Smooth muscle cell (in vitro differentiated cells): ENCODE measurements at regions not wholly inside any gene's neighbourhood (a gene's known extent, or its start where the extent isn't known, plus 50 kb on each side); places are given as distances from the start of the nearest gene placed in this dataset.

Experiments used
- DNase-seq: peaks from one replicate; lab custom pipeline; 2025; ENCODE audit not compliant: unreplicated experiment; lab: John Stamatoyannopoulos, UW
- H2AFZ ChIP-seq: fragments of 200-600 bp; sonication (generic); 2 replicates; pipeline ENCODE4 v1.6.0; 2016; ENCODE audit warnings: antibody characterized with exemption, low read depth, mild to moderate bottlenecking
- H3F3A ChIP-seq: fragments of 200-600 bp; sonication (generic); 2 replicates; pipeline ENCODE4 v1.6.0; 2017; ENCODE audit warnings: antibody characterized with exemption, low read depth
- H3K27ac ChIP-seq: fragments of 200-600 bp; sonication (generic); 2 replicates; pipeline ENCODE4 v1.5.1; 2016; ENCODE audit warnings: low read depth, mild to moderate bottlenecking
- H3K27me3 ChIP-seq: fragments of 200-600 bp; sonication (generic); 2 replicates; pipeline ENCODE4 v1.6.1; 2016; ENCODE audit warnings: low read depth, mild to moderate bottlenecking
- H3K36me3 ChIP-seq: fragments of 200-600 bp; sonication (generic); 2 replicates; pipeline ENCODE4 v1.5.1; 2016; ENCODE audit warnings: low read depth
- H3K4me1 ChIP-seq: fragments of 200-600 bp; sonication (generic); 2 replicates; pipeline ENCODE4 v1.5.1; 2016; ENCODE audit warnings: low read depth
- H3K4me2 ChIP-seq: fragments of 200-600 bp; sonication (generic); 2 replicates; pipeline ENCODE4 v1.6.0; 2016; ENCODE audit warnings: mild to moderate bottlenecking
- H3K4me3 ChIP-seq: fragments of 200-600 bp; sonication (generic); 2 replicates; pipeline ENCODE4 v1.5.1; 2016; ENCODE audit warnings: mild to moderate bottlenecking
- H3K79me2 ChIP-seq: fragments of 200-600 bp; sonication (generic); 2 replicates; pipeline ENCODE4 v1.6.0; 2016; ENCODE audit warnings: low read depth, mild to moderate bottlenecking
- H3K9ac ChIP-seq: fragments of 200-600 bp; sonication (generic); 2 replicates; pipeline ENCODE4 v1.6.0; 2016; ENCODE audit warnings: low read depth
- H3K9me3 ChIP-seq: fragments of 200-600 bp; sonication (generic); replicated peaks from 2 replicates; pipeline ENCODE4 v1.5.1; 2016; ENCODE audit warnings: low read depth
- H4K20me1 ChIP-seq: fragments of 200-600 bp; sonication (generic); 2 replicates; pipeline ENCODE4 v1.6.0; 2016; ENCODE audit warnings: low read depth
- WGBS: methylation state at CpG from one replicate; pipeline ENCODE4 v1.1.7; 2016; ENCODE audit warnings: low lambda C conversion rate; 5-methylcytosine and 5-hydroxymethylcytosine counted together
- TF ChIP-seq, protein P1 (sequence below): fragments of 200-600 bp; sonication (generic); IDR thresholded peaks from 2 replicates; pipeline ENCODE4 v1.5.1; 2017; ENCODE audit warnings: borderline replicate concordance, mild to moderate bottlenecking, antibody characterized with exemption; ENCODE audit not compliant: insufficient read depth, poor library complexity, severe bottlenecking

DNA sequence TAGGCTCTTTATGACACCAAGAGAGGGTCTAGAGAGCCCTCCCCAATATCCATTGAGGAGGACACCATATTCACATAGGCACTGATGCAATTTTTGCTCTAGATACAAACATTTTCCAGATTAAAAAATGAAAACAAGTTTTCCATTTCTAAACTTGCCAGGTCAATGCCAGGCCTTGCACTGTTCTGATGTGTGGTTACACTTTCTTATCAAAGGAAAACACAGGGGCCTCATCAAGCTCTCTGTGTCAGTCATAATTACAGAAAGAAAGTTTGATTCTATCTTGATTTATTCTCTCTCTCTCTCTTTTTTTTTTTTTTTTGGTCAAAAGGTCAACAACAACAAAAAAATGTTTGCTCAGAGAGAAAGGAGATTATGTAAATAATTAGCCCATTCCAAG is 80.2 kb upstream of the ACSL4 start:
- Histone ChIP-seq H3K36me3 (no peaks in the 10 kb centered on the region), H3K79me2 (no peaks in the 10 kb centered on the region), H3K4me3 (no peak overlapping the region), H3K9ac (no peak overlapping the region), H4K20me1 (no peaks in the 10 kb centered on the region), H3K9me3 (no peaks in the 10 kb centered on the region), H3K27me3 (no peaks in the 10 kb centered on the region), H3K4me2 (no peak overlapping the region), H3K27ac (no peak overlapping the region), H3K4me1 (no peaks in the 10 kb centered on the region), H2AFZ (no peak overlapping the region), H3F3A (no peaks in the 10 kb centered on the region)
- no peak for DNase-seq
- TF ChIP-seq, protein P1, sequence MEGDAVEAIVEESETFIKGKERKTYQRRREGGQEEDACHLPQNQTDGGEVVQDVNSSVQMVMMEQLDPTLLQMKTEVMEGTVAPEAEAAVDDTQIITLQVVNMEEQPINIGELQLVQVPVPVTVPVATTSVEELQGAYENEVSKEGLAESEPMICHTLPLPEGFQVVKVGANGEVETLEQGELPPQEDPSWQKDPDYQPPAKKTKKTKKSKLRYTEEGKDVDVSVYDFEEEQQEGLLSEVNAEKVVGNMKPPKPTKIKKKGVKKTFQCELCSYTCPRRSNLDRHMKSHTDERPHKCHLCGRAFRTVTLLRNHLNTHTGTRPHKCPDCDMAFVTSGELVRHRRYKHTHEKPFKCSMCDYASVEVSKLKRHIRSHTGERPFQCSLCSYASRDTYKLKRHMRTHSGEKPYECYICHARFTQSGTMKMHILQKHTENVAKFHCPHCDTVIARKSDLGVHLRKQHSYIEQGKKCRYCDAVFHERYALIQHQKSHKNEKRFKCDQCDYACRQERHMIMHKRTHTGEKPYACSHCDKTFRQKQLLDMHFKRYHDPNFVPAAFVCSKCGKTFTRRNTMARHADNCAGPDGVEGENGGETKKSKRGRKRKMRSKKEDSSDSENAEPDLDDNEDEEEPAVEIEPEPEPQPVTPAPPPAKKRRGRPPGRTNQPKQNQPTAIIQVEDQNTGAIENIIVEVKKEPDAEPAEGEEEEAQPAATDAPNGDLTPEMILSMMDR: no peak

DNA sequence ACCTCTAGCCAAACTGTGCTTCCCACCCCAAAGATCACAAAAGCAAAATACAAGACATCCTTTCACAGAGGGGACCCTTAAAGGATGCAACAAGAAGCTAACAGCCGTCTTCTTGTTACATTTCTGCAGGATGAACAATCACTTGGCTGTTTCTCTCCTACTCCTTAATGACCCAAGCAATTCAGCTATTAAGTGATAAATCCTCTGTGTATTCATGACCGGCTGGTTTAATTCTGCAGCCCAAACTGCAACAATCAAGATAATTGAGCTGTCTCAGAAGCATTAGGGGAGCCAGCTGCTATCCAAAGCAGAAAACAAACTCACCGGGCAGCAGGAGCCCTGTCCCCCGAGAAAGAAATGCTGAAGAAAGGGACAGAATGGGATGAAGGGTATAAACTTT is 85.9 kb upstream of the ACSL4 start:
- Histone ChIP-seq H3K4me2 (no peak overlapping the region), H3K9me3 (no peaks in the 10 kb centered on the region), H4K20me1 (no peaks in the 10 kb centered on the region), H3K4me1 (no peaks in the 10 kb centered on the region), H2AFZ (no peak overlapping the region), H3K4me3 (no peak overlapping the region), H3K36me3 (no peaks in the 10 kb centered on the region), H3F3A (no peaks in the 10 kb centered on the region), H3K27ac (no peak overlapping the region), H3K79me2 (no peaks in the 10 kb centered on the region), H3K9ac (no peak overlapping the region), H3K27me3 (no peaks in the 10 kb centered on the region)
- TF ChIP-seq, protein P1: no peak
- 64% methylated on average over 4 of the region's 4 CpGs for WGBS
- DNase-seq: no peak

DNA sequence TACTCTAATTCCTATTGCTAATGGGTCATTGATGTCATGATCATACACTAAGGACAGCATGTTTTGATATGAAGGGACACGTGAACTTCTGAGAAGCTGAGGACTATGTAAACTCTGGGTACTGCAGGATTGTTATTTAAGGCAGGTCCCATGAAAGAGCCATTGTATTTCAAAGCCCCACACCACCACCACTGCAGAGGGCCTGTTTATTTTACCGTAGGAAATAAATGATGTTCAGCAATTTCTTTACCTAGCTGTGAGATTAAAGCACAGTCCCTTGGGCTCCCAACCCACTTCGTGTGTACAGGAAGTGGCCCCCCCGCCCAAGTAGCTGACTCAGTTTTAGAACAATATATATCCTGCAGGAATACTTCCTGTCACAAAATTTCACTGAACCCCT is 89.8 kb upstream of the ACSL4 start:
- WGBS: 61% methylated on average over 4 of the region's 4 CpGs
- H3K36me3 ChIP-seq: no peaks in the 10 kb centered on the region
- H3K4me2 ChIP-seq: no peak overlapping the region
- no peaks in the 10 kb centered on the region for H3K4me1 ChIP-seq
- no peaks in the 10 kb centered on the region for H3K9me3 ChIP-seq
- H2AFZ ChIP-seq: no peak overlapping the region
- TF ChIP-seq, protein P1: no peak
- no peaks in the 10 kb centered on the region for H3K27me3 ChIP-seq
- H4K20me1 ChIP-seq: no peaks in the 10 kb centered on the region
- H3K9ac ChIP-seq: no peak overlapping the region
- no peak overlapping the region for H3K4me3 ChIP-seq
- H3F3A ChIP-seq: no peaks in the 10 kb centered on the region
- DNase-seq: no peak
- H3K79me2 ChIP-seq: no peaks in the 10 kb centered on the region
- no peak overlapping the region for H3K27ac ChIP-seq

DNA sequence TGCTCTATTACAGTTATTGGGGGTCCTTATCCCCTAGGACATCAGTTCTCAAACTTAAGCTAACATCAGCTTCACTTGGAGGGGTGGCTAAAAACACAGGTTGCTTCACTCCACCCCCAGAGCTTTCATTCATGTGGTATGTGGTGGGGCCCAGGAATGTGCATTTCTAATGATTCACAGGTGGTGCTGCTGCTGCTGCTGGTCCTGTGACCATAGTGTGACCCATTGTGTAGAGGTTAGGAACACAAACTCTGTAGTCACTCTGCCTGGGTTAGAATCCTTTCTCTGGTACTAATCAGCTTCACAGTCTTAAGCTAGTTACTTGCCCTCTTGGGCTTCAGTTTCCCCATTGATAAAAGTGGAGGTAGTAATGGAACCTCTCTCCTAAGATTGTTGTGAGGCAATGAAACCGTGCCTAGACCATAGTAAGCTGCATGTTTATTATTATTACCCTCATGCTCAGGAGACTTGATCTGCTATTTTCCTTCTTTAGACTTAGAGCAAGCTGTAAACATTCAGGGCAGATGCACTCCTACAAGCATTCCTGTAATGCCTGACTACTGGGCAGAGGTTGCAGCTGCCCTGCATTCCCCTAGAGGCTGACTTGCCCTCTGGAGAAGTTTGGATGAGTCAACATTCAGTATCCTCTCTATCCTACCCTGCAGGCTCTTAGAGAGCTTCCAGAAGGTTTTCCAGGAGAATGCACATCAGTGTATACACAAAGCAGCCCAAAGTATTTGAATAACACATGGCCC is 94.1 kb upstream of the ACSL4 start:
- Histone ChIP-seq H3F3A (no peaks in the 10 kb centered on the region), H3K4me1 (no peaks in the 10 kb centered on the region), H3K4me2 (no peak overlapping the region), H3K27ac (peak overlapping the region; percentile 71), H3K27me3 (no peaks in the 10 kb centered on the region), H4K20me1 (no peaks in the 10 kb centered on the region), H3K79me2 (no peaks in the 10 kb centered on the region), H3K4me3 (no peak overlapping the region), H3K36me3 (no peaks in the 10 kb centered on the region), H3K9me3 (no peaks in the 10 kb centered on the region), H2AFZ (no peak overlapping the region), H3K9ac (no peak overlapping the region)
- 35% methylated on average over 1 of the region's 1 CpG for WGBS
- no peak for DNase-seq
- TF ChIP-seq, protein P1: no peak
